ENCODE measurements at regions not wholly inside any gene's neighbourhood (a gene's known extent, or its start where the extent isn't known, plus 50 kb on each side); places are given as distances from the start of the nearest gene placed in this dataset.

GRCh38 chr12:115583591-115583990 lies 693.9 kb downstream of the MED13L start:
- Histone ChIP-seq H3K36me3 (replicated peaks in 1 of 2; ENCODE audit: control insufficient read depth in 1 of 2, insufficient read depth in 2 of 2, low read length in 1 of 2) (no peaks in the 10 kb centered on the region), H3K9me2 (no peaks in the 10 kb centered on the region)
- DNase-seq: no peak

DNA sequence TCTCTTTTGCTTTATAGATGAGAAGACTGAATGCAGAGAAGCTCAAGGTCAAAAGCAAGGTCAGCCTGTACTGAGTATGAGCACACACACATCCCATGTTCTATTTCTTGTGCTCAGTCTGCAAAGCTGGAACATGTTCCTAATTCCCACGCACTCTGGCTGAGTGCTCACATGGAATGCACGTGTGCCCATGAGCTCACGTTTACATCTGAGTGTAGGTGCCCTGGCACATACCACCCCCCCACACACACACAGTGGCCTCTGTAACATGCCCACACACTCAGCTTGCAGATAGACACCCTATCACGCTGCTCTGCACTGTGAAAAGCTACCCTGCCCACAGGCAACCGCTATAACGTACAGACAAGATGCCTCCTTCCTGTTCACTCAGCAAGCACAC lies 700.1 kb downstream of the MED13L start:
- POLR2A ChIA-PET: no interaction called here

More at GRCh38 chr12:115583591-115583990, 693.9 kb downstream of the MED13L start:
- no peak overlapping the region for H3K4me3 ChIP-seq (ENCODE audit: low read depth in 2 of 2, low read length in 1 of 2)
- no peak overlapping the region for H3K9ac ChIP-seq
- WGBS (ENCODE audit: low lambda C conversion rate): 81% methylated on average over 10 of the region's 10 CpGs
- no peak overlapping the region for H3K27ac ChIP-seq (ENCODE audit: low read depth in 2 of 2, low read length in 1 of 2)
- no peaks in the 10 kb centered on the region for H4K20me1 ChIP-seq (ENCODE audit: insufficient read depth)
- no peaks in the 10 kb centered on the region for H3K79me2 ChIP-seq (ENCODE audit: insufficient read depth)
- TF ChIP-seq ELF1 (IDR thresholded peaks at IDR 0.05) (no peak), PBX3 (IDR thresholded peaks at IDR 0.05) (no peak), RCOR1 (IDR thresholded peaks at IDR 0.05; ENCODE audit: low read length) (no peak), NFIC (IDR thresholded peaks at IDR 0.05; ENCODE audit: borderline replicate concordance) (no peak), GATA2 (CRISPR knock-in tag; IDR thresholded peaks at IDR 0.05) (no peak), ZBTB33 (IDR thresholded peaks at IDR 0.05; ENCODE audit: borderline replicate concordance, low read depth) (no peak), FOXM1 (IDR thresholded peaks at IDR 0.05; ENCODE audit: low read depth) (no peak), JUND (IDR thresholded peaks at IDR 0.05) (no peak), RAD21 (IDR thresholded peaks at IDR 0.05; ENCODE audit: low read length) (no peak), SMC3 (IDR thresholded peaks at IDR 0.05; ENCODE audit: low read depth, low read length) (no peak), CHD2 (IDR thresholded peaks at IDR 0.05; ENCODE audit: low read length, partially characterized antibody) (no peak), RFX5 (IDR thresholded peaks at IDR 0.05; ENCODE audit: low read length) (no peak), SIN3A (IDR thresholded peaks at IDR 0.05; ENCODE audit: borderline replicate concordance, low read depth, low read length) (no peak)
- TF ChIP-seq, protein P1, sequence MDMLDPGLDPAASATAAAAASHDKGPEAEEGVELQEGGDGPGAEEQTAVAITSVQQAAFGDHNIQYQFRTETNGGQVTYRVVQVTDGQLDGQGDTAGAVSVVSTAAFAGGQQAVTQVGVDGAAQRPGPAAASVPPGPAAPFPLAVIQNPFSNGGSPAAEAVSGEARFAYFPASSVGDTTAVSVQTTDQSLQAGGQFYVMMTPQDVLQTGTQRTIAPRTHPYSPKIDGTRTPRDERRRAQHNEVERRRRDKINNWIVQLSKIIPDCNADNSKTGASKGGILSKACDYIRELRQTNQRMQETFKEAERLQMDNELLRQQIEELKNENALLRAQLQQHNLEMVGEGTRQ (IDR thresholded peaks at IDR 0.05; ENCODE audit: borderline replicate concordance, low read depth, low read length): no peak
- H3K4me2 ChIP-seq: no peak overlapping the region
- no peaks in the 10 kb centered on the region; a peak in 1 of 4 replicates for H3K4me1 ChIP-seq (ENCODE audit: control insufficient read depth in 1 of 2, insufficient read depth in 2 of 2, low read depth in 1 of 2, low read length in 1 of 2)
- H3K27me3 ChIP-seq (ENCODE audit: insufficient read depth): 0 out of 2 replicates have a peak, but pooled peaks cover 7% of the 10 kb centered on the region
- H3K9me3 ChIP-seq: no peaks in the 10 kb centered on the region
- POLR2A ChIA-PET: no interaction called here
- no peaks in the 10 kb centered on the region for H3F3A ChIP-seq (replicated peaks; ENCODE audit: insufficient read depth)
- H2AFZ ChIP-seq (ENCODE audit: low read depth): no peak overlapping the region
- CTCF ChIA-PET: interaction anchor here (1.8 kb wide), 1 partner anchor 14 kb away, joined by 4 read pairs; no protein-coding TSS in a partner anchor

More for the DNA sequence above, 700.1 kb downstream of the MED13L start:
- no peaks in the 10 kb centered on the region for H3K79me2 ChIP-seq (ENCODE audit: insufficient read depth)
- 64% methylated on average over 3 of the region's 6 CpGs for WGBS (ENCODE audit: low lambda C conversion rate)
- no peak for DNase-seq
- H3F3A ChIP-seq (replicated peaks; ENCODE audit: insufficient read depth): no peaks in the 10 kb centered on the region
- no peaks in the 10 kb centered on the region; a peak in 1 of 4 replicates for H3K4me1 ChIP-seq (ENCODE audit: control insufficient read depth in 1 of 2, insufficient read depth in 2 of 2, low read depth in 1 of 2, low read length in 1 of 2)
- no peak overlapping the region for H2AFZ ChIP-seq (ENCODE audit: low read depth)
- H3K36me3 ChIP-seq (replicated peaks in 1 of 2; ENCODE audit: control insufficient read depth in 1 of 2, insufficient read depth in 2 of 2, low read length in 1 of 2): no peaks in the 10 kb centered on the region
- H3K4me3 ChIP-seq (ENCODE audit: low read depth in 2 of 2, low read length in 1 of 2): no peak overlapping the region
- no peaks in the 10 kb centered on the region for H4K20me1 ChIP-seq (ENCODE audit: insufficient read depth)
- no peak overlapping the region for H3K9ac ChIP-seq
- no peak overlapping the region for H3K27ac ChIP-seq (ENCODE audit: low read depth in 2 of 2, low read length in 1 of 2)
- no peak overlapping the region for H3K4me2 ChIP-seq
- TF ChIP-seq SIN3A (IDR thresholded peaks at IDR 0.05; ENCODE audit: borderline replicate concordance, low read depth, low read length): no peak
- TF ChIP-seq, protein P2, sequence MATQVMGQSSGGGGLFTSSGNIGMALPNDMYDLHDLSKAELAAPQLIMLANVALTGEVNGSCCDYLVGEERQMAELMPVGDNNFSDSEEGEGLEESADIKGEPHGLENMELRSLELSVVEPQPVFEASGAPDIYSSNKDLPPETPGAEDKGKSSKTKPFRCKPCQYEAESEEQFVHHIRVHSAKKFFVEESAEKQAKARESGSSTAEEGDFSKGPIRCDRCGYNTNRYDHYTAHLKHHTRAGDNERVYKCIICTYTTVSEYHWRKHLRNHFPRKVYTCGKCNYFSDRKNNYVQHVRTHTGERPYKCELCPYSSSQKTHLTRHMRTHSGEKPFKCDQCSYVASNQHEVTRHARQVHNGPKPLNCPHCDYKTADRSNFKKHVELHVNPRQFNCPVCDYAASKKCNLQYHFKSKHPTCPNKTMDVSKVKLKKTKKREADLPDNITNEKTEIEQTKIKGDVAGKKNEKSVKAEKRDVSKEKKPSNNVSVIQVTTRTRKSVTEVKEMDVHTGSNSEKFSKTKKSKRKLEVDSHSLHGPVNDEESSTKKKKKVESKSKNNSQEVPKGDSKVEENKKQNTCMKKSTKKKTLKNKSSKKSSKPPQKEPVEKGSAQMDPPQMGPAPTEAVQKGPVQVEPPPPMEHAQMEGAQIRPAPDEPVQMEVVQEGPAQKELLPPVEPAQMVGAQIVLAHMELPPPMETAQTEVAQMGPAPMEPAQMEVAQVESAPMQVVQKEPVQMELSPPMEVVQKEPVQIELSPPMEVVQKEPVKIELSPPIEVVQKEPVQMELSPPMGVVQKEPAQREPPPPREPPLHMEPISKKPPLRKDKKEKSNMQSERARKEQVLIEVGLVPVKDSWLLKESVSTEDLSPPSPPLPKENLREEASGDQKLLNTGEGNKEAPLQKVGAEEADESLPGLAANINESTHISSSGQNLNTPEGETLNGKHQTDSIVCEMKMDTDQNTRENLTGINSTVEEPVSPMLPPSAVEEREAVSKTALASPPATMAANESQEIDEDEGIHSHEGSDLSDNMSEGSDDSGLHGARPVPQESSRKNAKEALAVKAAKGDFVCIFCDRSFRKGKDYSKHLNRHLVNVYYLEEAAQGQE (IDR thresholded peaks at IDR 0.05; ENCODE audit: low read depth, low read length): no peak
- no peak for TF ChIP-seq FOXJ3 (CRISPR knock-in tag; IDR thresholded peaks at IDR 0.05)
- TF ChIP-seq EP300 (IDR thresholded peaks at IDR 0.05; ENCODE audit: borderline replicate concordance in 1 of 2, low read depth in 1 of 2, low read length in 1 of 2): no peak
- TF ChIP-seq RAD21 (IDR thresholded peaks at IDR 0.05; ENCODE audit: low read length): no peak
- TF ChIP-seq EZH2phosphoT487 (IDR thresholded peaks at IDR 0.05; ENCODE audit: borderline replicate concordance, low read depth): no peak
- H3K9me3 ChIP-seq: no peaks in the 10 kb centered on the region
- H3K9me2 ChIP-seq: no peaks in the 10 kb centered on the region
- CTCF ChIA-PET: no interaction called here
- peaks cover 7% of the 10 kb centered on the region; the same call in 1 of the 2 replicates for H3K27me3 ChIP-seq (ENCODE audit: insufficient read depth)

Measured in SK-N-SH (cell line).